Glutamatergic neuron (in vitro differentiated cells): ENCODE measurements at regions not wholly inside any gene's neighbourhood (a gene's known extent, or its start where the extent isn't known, plus 50 kb on each side); places are given as distances from the start of the nearest gene placed in this dataset.

Experiments used
- DNase-seq: peaks from one replicate; pipeline ENCODE4 v3.0.0; 2022
- H3K27ac Mint-ChIP-seq: one replicate; pipeline ENCODE4 v1.8.0; 2020; ENCODE audit warnings: mild to moderate bottlenecking, mixed read lengths, inconsistent platforms; ENCODE audit not compliant: unreplicated experiment
- H3K27me3 Mint-ChIP-seq: one replicate; pipeline ENCODE4 v1.8.0; 2020; ENCODE audit warnings: mild to moderate bottlenecking, moderate library complexity, mixed read lengths, inconsistent platforms; ENCODE audit not compliant: unreplicated experiment
- H3K36me3 Mint-ChIP-seq: one replicate; pipeline ENCODE4 v1.8.0; 2020; ENCODE audit warnings: mild to moderate bottlenecking, mixed read lengths, inconsistent platforms; ENCODE audit not compliant: unreplicated experiment
- H3K4me1 Mint-ChIP-seq: one replicate; pipeline ENCODE4 v1.8.0; 2020; ENCODE audit warnings: mild to moderate bottlenecking, low read depth, mixed read lengths, inconsistent platforms; ENCODE audit not compliant: unreplicated experiment
- H3K4me3 Mint-ChIP-seq: one replicate; pipeline ENCODE4 v1.8.0; 2020; ENCODE audit warnings: mild to moderate bottlenecking, mixed read lengths, inconsistent platforms; ENCODE audit not compliant: unreplicated experiment
- H3K9me3 Mint-ChIP-seq: one replicate; pipeline ENCODE4 v1.8.0; 2020; ENCODE audit warnings: mild to moderate bottlenecking, moderate library complexity, mixed read lengths, inconsistent platforms; ENCODE audit not compliant: unreplicated experiment
- TF ChIP-seq, protein P1 (sequence below): fragments of 200-600 bp; sonication (generic); IDR thresholded peaks from one replicate; pipeline ENCODE4 v1.5.0; 2021; ENCODE audit not compliant: partially characterized antibody, unreplicated experiment

DNA sequence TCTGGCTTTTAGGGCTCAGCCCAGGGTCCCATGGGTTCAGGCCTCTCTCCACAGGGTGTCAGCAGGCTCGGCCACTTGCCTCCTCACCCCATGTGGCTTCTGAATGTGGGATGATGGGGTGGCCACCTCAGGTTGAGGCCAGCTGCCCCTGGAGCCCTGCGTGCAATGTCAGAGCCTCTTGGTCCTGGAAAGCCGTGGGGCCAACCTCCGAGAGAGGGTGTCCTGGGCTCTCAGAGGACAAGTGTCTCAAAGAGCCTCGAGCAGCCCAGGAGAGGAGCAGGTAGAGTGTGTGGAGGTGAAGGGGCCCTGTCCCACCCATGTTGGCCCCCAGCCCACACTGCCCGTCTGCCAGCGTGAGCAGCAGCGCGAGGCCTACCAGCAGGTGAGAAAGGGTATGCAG, 86.0 kb downstream of the PLXNA1 start:
- Mint-ChIP-seq H3K4me3 (no peak overlapping the region), H3K9me3 (peaks cover 13% of the 10 kb centered on the region), H3K36me3 (no peaks in the 10 kb centered on the region), H3K27ac (no peak overlapping the region), H3K27me3 (peaks cover 8% of the 10 kb centered on the region), H3K4me1 (peaks cover 6% of the 10 kb centered on the region)
- TF ChIP-seq, protein P1, sequence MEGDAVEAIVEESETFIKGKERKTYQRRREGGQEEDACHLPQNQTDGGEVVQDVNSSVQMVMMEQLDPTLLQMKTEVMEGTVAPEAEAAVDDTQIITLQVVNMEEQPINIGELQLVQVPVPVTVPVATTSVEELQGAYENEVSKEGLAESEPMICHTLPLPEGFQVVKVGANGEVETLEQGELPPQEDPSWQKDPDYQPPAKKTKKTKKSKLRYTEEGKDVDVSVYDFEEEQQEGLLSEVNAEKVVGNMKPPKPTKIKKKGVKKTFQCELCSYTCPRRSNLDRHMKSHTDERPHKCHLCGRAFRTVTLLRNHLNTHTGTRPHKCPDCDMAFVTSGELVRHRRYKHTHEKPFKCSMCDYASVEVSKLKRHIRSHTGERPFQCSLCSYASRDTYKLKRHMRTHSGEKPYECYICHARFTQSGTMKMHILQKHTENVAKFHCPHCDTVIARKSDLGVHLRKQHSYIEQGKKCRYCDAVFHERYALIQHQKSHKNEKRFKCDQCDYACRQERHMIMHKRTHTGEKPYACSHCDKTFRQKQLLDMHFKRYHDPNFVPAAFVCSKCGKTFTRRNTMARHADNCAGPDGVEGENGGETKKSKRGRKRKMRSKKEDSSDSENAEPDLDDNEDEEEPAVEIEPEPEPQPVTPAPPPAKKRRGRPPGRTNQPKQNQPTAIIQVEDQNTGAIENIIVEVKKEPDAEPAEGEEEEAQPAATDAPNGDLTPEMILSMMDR, result no peak
- no peak for DNase-seq

DNA sequence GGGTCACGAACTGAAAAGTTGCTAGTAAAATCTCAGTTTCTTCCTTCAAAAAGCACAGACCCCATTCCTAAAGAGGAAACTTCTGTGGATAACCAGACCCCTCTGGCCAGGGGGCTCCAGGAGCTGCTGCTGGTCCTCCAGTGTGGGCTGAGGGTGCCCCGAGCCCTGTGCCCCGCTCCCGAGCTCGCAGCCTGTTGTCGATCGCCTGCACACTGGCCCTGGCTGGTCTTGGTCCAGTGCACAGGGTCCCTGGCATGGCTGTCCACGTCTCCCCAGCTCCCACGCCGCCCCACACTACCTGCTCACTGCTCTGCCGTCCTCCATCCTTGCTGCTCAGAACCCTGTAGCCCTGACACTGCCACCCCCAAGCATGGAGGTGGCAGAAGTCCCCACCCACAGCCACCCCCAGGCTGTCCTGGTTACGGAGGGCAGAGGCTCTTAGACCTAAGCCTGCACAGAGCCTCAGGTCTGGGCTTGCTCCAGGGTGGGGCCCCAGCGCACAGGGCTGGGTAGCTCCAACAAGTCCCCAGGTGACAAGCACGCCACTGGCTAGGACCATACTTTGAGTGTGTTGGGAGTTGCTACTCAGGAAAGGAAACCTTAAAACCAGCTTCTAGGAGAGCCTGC, 87.0 kb downstream of the PLXNA1 start:
- Mint-ChIP-seq H3K4me1 (peaks cover 6% of the 10 kb centered on the region), H3K4me3 (no peak overlapping the region), H3K36me3 (no peaks in the 10 kb centered on the region), H3K9me3 (peaks cover 13% of the 10 kb centered on the region), H3K27me3 (peaks cover 11% of the 10 kb centered on the region), H3K27ac (no peak overlapping the region)
- DNase-seq, result no peak
- TF ChIP-seq, protein P1, result no peak

DNA sequence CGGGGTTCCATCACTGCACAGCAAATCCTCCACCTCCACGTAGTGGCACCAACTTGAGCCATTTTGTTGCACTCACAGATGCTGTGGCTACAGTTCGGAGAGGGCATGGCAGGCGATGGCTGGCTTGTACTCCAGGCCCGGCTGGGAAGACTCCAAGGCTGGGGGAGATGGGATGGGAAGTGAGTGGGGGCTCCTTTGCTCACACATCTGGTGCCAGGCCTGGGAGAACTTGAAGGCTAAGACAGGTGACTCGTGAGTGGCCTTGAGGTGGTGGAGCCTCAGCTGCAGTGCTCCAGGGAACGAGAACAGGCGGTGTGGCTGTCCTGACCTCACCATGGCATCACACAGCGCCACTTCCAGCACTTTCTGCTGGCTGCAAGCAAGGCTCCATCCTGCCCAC, 87.9 kb downstream of the PLXNA1 start:
- DNase-seq, result no peak
- peaks cover 11% of the 10 kb centered on the region for H3K27me3 Mint-ChIP-seq
- TF ChIP-seq, protein P1, result no peak
- no peak overlapping the region for H3K4me3 Mint-ChIP-seq
- H3K9me3 Mint-ChIP-seq, result peaks cover 11% of the 10 kb centered on the region
- peaks cover 6% of the 10 kb centered on the region for H3K4me1 Mint-ChIP-seq
- no peak overlapping the region for H3K27ac Mint-ChIP-seq
- H3K36me3 Mint-ChIP-seq, result no peaks in the 10 kb centered on the region

DNA sequence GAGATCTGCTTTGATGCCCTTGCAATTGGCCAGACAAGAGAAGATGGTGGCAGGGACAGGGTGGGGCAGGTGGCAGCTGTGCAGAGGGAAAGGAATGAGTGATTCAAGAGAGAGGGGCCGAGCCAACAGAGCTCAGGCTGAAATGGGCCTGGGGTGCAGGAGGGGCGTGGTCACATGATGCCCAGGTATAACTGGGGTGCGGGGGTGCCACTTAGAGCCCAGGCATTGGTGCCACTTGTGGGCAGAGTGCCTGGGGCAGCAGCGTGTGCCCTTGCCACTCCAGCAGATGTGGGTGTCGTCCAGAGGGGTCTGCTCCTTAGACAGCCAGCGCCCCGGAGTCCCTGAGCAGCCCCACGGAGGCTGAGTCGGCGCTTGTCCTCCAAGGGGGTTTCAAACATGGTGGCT, 88.7 kb downstream of the PLXNA1 start:
- no peak overlapping the region for H3K27ac Mint-ChIP-seq
- no peaks in the 10 kb centered on the region for H3K36me3 Mint-ChIP-seq
- DNase-seq, result no peak
- H3K4me1 Mint-ChIP-seq, result peaks cover 4% of the 10 kb centered on the region
- peaks cover 11% of the 10 kb centered on the region for H3K9me3 Mint-ChIP-seq
- peaks cover 11% of the 10 kb centered on the region for H3K27me3 Mint-ChIP-seq
- TF ChIP-seq, protein P1, result no peak
- no peak overlapping the region for H3K4me3 Mint-ChIP-seq

DNA sequence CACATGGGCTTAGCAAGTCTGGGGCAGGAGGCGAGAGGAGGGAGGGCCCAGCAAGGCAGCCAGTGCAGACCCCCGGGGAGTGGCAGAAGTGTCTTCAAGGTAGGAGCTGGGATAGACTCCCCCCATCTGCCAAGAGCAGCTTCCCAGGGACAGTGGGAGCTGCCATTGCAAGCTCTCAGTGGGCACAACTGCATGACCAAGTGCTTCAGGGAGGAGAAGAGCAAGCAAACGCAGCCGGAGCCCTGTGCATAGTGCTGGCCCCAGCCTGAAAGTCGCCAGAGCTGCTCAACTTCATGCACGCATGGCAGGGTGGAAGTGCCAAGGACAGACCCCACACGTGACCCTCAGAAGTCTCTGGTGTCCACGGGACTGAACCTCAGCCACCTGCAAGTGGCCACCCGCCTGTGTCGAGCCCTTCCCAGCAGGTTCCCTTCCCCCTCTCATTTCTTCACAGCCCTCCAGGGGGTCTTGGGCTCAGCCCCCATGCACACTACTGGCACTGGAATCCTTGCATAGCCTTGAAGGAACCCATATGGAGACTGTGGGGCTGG, 89.4 kb downstream of the PLXNA1 start:
- H3K9me3 Mint-ChIP-seq, result peaks cover 11% of the 10 kb centered on the region
- no peak overlapping the region for H3K27ac Mint-ChIP-seq
- H3K4me1 Mint-ChIP-seq, result peaks cover 4% of the 10 kb centered on the region

More for the DNA sequence above, 89.4 kb downstream of the PLXNA1 start:
- DNase-seq, result no peak
- peaks cover 12% of the 10 kb centered on the region for H3K27me3 Mint-ChIP-seq
- TF ChIP-seq, protein P1, result no peak
- H3K4me3 Mint-ChIP-seq, result no peak overlapping the region
- H3K36me3 Mint-ChIP-seq, result no peaks in the 10 kb centered on the region
